B cell (primary cell): ENCODE measurements at regions not wholly inside any gene's neighbourhood (a gene's known extent, or its start where the extent isn't known, plus 50 kb on each side); places are given as distances from the start of the nearest gene placed in this dataset.

ENCODE experiments used
- EZH2 ChIP-seq: IDR thresholded peaks from 2 replicates; pipeline ENCODE4 v1.6.1; 2012; ENCODE audit warnings: borderline replicate concordance, low read depth, mild to moderate bottlenecking, moderate library complexity, low read length; ENCODE audit not compliant: insufficient read depth, poor library complexity, severe bottlenecking
- TF ChIP-seq, protein P1 (sequence below): fragments of 200-600 bp; IDR thresholded peaks from one replicate; pipeline ENCODE4 v1.8.0; 2022; ENCODE audit warnings: antibody characterized with exemption, mild to moderate bottlenecking

DNA sequence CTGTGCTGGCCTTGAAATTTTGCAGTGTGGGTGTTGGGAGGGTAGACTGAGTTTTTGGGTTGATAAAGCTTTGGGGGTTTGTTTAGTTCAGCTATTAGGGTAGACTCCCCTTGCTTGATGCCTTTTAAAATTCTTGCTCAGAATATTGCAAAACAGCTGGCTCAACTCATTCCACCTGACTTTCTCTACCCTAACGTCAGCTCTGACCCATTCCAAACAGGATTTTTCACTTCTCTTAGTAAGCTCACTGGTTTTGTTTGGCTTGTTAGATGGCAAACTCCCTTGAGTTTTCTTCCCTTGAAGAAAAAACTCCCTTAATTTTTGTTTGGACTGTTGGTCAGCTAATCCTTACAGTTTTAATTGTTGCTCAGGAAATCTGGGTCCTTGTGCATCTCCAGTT lies 195.1 kb upstream of the DTNA start:
- TF ChIP-seq, protein P1, sequence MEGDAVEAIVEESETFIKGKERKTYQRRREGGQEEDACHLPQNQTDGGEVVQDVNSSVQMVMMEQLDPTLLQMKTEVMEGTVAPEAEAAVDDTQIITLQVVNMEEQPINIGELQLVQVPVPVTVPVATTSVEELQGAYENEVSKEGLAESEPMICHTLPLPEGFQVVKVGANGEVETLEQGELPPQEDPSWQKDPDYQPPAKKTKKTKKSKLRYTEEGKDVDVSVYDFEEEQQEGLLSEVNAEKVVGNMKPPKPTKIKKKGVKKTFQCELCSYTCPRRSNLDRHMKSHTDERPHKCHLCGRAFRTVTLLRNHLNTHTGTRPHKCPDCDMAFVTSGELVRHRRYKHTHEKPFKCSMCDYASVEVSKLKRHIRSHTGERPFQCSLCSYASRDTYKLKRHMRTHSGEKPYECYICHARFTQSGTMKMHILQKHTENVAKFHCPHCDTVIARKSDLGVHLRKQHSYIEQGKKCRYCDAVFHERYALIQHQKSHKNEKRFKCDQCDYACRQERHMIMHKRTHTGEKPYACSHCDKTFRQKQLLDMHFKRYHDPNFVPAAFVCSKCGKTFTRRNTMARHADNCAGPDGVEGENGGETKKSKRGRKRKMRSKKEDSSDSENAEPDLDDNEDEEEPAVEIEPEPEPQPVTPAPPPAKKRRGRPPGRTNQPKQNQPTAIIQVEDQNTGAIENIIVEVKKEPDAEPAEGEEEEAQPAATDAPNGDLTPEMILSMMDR: no peak
- no peak for TF ChIP-seq EZH2
